Mucosa of rectum (tissue), 2 donors: ENCODE measurements at regions not wholly inside any gene's neighbourhood (a gene's known extent, or its start where the extent isn't known, plus 50 kb on each side); places are given as distances from the start of the nearest gene placed in this dataset.

Experiments used
- H3K27ac ChIP-seq, 2 donors: one replicate each; pipeline ENCODE4 v1.7.0; 2013; ENCODE audit warnings: inconsistent platforms in 2 of 2, low read depth in 2 of 2, low read length in 2 of 2
- H3K27me3 ChIP-seq, 2 donors: one replicate each; pipeline ENCODE4 v1.7.0; 2013; ENCODE audit warnings: low read length in 2 of 2; ENCODE audit not compliant: control insufficient read depth in 2 of 2, insufficient read depth in 2 of 2
- H3K36me3 ChIP-seq, 2 donors: one replicate each; pipeline ENCODE4 v1.7.0; 2013; ENCODE audit warnings: low read length in 2 of 2; ENCODE audit not compliant: control insufficient read depth in 2 of 2, insufficient read depth in 2 of 2
- H3K4me1 ChIP-seq, 2 donors: one replicate each; pipeline ENCODE4 v1.7.0; 2013; ENCODE audit warnings: low read length in 2 of 2, mild to moderate bottlenecking in 1 of 2; ENCODE audit not compliant: control insufficient read depth in 2 of 2, insufficient read depth in 2 of 2
- H3K4me3 ChIP-seq, 2 donors: one replicate each; pipeline ENCODE4 v1.7.0; 2013; ENCODE audit warnings: low read length in 2 of 2
- H3K9ac ChIP-seq, 2 donors: one replicate each; pipeline ENCODE4 v1.7.0; 2013; ENCODE audit warnings: low read length in 2 of 2, low read depth in 1 of 2, mild to moderate bottlenecking in 1 of 2
- H3K9me3 ChIP-seq, 2 donors: one replicate each; pipeline ENCODE4 v1.7.0; 2013; ENCODE audit warnings: low read length in 2 of 2; ENCODE audit not compliant: control insufficient read depth in 2 of 2
- donor health status: healthy.
- donor health status: Normal muscosa, but diverticular disease.

GRCh38 chr11:28566339-28567089, 458.3 kb downstream of the METTL15 start:
- Histone ChIP-seq H3K36me3 (no peaks in the 10 kb centered on the region), H3K9ac (no peak overlapping the region), H3K4me1 (no peaks in the 10 kb centered on the region), H3K9me3 (no peaks in the 10 kb centered on the region), H3K27ac (no peak overlapping the region), H3K27me3 (no peaks in the 10 kb centered on the region), H3K4me3 (no peak overlapping the region)

- Histone ChIP-seq H3K4me3 (no peak overlapping the region), H3K36me3 (no peaks in the 10 kb centered on the region), H3K27ac (no peak overlapping the region), H3K9me3 (no peaks in the 10 kb centered on the region), H3K27me3 (no peaks in the 10 kb centered on the region), H3K9ac (no peak overlapping the region), H3K4me1 (no peaks in the 10 kb centered on the region)
These were observed 451.3 kb downstream of the METTL15 start for GRCh38 chr11:28559492-28559891.

- Histone ChIP-seq H3K27me3 (no peaks in the 10 kb centered on the region), H3K4me3 (no peak overlapping the region), H3K9ac (no peak overlapping the region), H3K9me3 (no peaks in the 10 kb centered on the region), H3K27ac (no peak overlapping the region), H3K4me1 (no peaks in the 10 kb centered on the region), H3K36me3 (no peaks in the 10 kb centered on the region)
These were observed 439.1 kb downstream of the METTL15 start for GRCh38 chr11:28547321-28547741.

- H3K27ac ChIP-seq = no peak overlapping the region
- no peak overlapping the region for H3K9ac ChIP-seq
- no peaks in the 10 kb centered on the region for H3K36me3 ChIP-seq
- no peaks in the 10 kb centered on the region for H3K4me1 ChIP-seq
- no peaks in the 10 kb centered on the region for H3K9me3 ChIP-seq
- no peaks in the 10 kb centered on the region for H3K27me3 ChIP-seq
- H3K4me3 ChIP-seq = no peak overlapping the region
These were observed 437.3 kb downstream of the METTL15 start for GRCh38 chr11:28545536-28545935.

- no peak overlapping the region for H3K9ac ChIP-seq
- H3K27ac ChIP-seq = no peak overlapping the region
- H3K36me3 ChIP-seq = no peaks in the 10 kb centered on the region
- no peak overlapping the region for H3K4me3 ChIP-seq
- no peaks in the 10 kb centered on the region for H3K27me3 ChIP-seq
- H3K9me3 ChIP-seq = no peaks in the 10 kb centered on the region
- H3K4me1 ChIP-seq = no peaks in the 10 kb centered on the region
These were observed 434.4 kb downstream of the METTL15 start for GRCh38 chr11:28542561-28542960.

GRCh38 chr11:28539239-28540030, 431.2 kb downstream of the METTL15 start:
- Histone ChIP-seq H3K4me1 (no peaks in the 10 kb centered on the region), H3K27me3 (no peaks in the 10 kb centered on the region), H3K27ac (no peak overlapping the region)

GRCh38 chr11:28537822-28538221, 429.6 kb downstream of the METTL15 start:
- no peaks in the 10 kb centered on the region for H3K9me3 ChIP-seq
- no peaks in the 10 kb centered on the region for H3K4me1 ChIP-seq
- H3K9ac ChIP-seq = no peak overlapping the region
- H3K27me3 ChIP-seq = no peaks in the 10 kb centered on the region
- no peak overlapping the region for H3K27ac ChIP-seq
- no peaks in the 10 kb centered on the region for H3K36me3 ChIP-seq
- H3K4me3 ChIP-seq = no peak overlapping the region

More at GRCh38 chr11:28539239-28540030, 431.2 kb downstream of the METTL15 start:
- no peak overlapping the region for H3K9ac ChIP-seq
- no peaks in the 10 kb centered on the region for H3K9me3 ChIP-seq
- H3K36me3 ChIP-seq = no peaks in the 10 kb centered on the region
- no peak overlapping the region for H3K4me3 ChIP-seq

- H3K9ac ChIP-seq = no peak overlapping the region
- H3K4me3 ChIP-seq = no peak overlapping the region
- no peaks in the 10 kb centered on the region for H3K36me3 ChIP-seq
- no peaks in the 10 kb centered on the region for H3K9me3 ChIP-seq
- H3K27ac ChIP-seq = no peak overlapping the region
- H3K4me1 ChIP-seq = no peaks in the 10 kb centered on the region
- no peaks in the 10 kb centered on the region for H3K27me3 ChIP-seq
These were observed 428.5 kb downstream of the METTL15 start for GRCh38 chr11:28536504-28537267.

GRCh38 chr11:28535677-28536076, 427.5 kb downstream of the METTL15 start:
- H3K27me3 ChIP-seq = no peaks in the 10 kb centered on the region
- H3K27ac ChIP-seq = no peak overlapping the region
- no peaks in the 10 kb centered on the region for H3K4me1 ChIP-seq
- no peak overlapping the region for H3K4me3 ChIP-seq
- H3K9ac ChIP-seq = no peak overlapping the region
- H3K36me3 ChIP-seq = no peaks in the 10 kb centered on the region
- no peaks in the 10 kb centered on the region for H3K9me3 ChIP-seq
